ENCODE measurements at regions not wholly inside any gene's neighbourhood (a gene's known extent, or its start where the extent isn't known, plus 50 kb on each side); places are given as distances from the start of the nearest gene placed in this dataset.
"Not testable (repeated sequence)": the region's sequence is repeated elsewhere in the genome, so short reads cannot be mapped to it uniquely, and the experiment has no call there.

DNA sequence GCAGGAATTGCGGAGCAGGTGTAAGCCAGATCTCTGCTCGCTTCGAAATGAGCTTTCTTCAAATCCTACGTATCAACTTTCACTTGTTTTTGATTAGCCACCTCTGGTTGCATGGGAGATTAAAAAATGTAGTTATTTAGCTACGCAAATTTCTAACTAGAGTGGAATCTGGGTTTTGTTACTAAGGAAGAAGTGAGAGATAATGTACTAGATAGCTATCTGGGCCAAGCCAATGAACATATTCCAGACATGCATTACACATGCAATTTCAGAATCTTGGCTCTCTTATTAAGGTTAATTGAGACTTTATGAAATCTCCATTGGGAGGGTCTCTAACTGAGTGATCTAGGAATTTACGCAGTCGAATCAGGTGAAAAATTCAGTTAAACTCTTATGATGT lies 765.7 kb downstream of the DIPK2A start:
- no peak overlapping the region for H3K4me3 ChIP-seq (ENCODE audit: low read length)
- no peak for DNase-seq (ENCODE audit: low read depth, low spot score)

DNA sequence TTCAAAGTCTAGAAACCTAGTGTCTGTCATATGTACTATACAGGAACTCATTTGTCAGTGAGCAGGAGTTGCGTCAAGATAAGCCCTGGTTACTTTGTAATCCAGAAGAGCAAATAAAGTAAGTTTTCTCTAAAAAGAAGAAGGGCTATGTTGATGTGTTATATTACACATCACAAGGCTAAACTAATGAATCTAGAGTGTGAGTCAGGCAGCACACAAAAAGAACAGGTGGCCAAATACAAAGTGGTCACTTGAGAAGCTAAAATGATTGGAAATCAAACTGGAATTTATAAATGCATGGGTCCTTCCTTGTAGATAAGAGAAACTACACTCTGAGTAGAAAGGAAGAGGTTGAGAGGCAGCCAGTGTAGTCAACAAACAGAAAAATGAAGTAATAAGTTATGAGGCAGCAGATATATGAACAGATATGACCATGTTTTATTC lies 771.6 kb downstream of the DIPK2A start:
- DNase-seq (ENCODE audit: low read depth, low spot score) = no peak
- no peak overlapping the region for H3K4me3 ChIP-seq (ENCODE audit: low read length)

- no peak for DNase-seq (ENCODE audit: low read depth, low spot score)
- H3K4me3 ChIP-seq (ENCODE audit: low read length) = no peak overlapping the region
These were observed 772.9 kb downstream of the DIPK2A start for GRCh38 chr3:144744473-144744872.

- DNase-seq (ENCODE audit: low read depth, low spot score) = no peak
- H3K4me3 ChIP-seq (ENCODE audit: low read length) = no peak overlapping the region
These were observed 775.0 kb downstream of the DIPK2A start for GRCh38 chr3:144746631-144747030.

- not testable (repeated sequence) for H3K4me3 ChIP-seq (ENCODE audit: low read length); DNase-seq (ENCODE audit: low read depth, low spot score)
These were observed 778.1 kb downstream of the DIPK2A start for GRCh38 chr3:144749536-144750253.

- DNase-seq (ENCODE audit: low read depth, low spot score) = no peak
- H3K4me3 ChIP-seq (ENCODE audit: low read length) = no peak overlapping the region
These were observed 782.6 kb downstream of the DIPK2A start for GRCh38 chr3:144754076-144754783.

- H3K4me3 ChIP-seq (ENCODE audit: low read length) = no peak overlapping the region
- DNase-seq (ENCODE audit: low read depth, low spot score) = no peak
These were observed 785.2 kb downstream of the DIPK2A start for GRCh38 chr3:144756704-144757440.

DNA sequence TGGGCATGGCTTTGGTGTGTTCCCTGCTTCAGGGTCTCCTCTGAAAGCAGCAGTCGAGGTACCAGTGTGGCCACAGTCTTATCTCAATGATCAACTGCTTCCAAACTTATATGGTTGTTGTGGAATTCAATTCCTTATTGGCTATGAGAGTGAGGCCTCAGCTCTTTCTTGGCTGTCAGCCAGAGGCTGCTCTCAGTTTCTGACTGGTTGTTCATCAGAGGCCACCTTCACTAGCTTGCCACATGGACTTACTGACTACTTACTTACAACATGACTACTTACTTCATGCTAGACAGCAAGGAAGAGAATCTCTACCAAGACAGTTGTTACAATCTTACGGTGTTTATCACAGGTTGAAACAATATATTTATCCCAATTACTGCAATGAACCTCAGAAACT lies 789.2 kb downstream of the DIPK2A start:
- H3K4me3 ChIP-seq (ENCODE audit: low read length) = no peak overlapping the region
- DNase-seq (ENCODE audit: low read depth, low spot score) = no peak

GRCh38 chr3:144762091-144762490 lies 790.5 kb downstream of the DIPK2A start:
- H3K4me3 ChIP-seq (ENCODE audit: low read length) = no peak overlapping the region
- no peak for DNase-seq (ENCODE audit: low read depth, low spot score)

DNA sequence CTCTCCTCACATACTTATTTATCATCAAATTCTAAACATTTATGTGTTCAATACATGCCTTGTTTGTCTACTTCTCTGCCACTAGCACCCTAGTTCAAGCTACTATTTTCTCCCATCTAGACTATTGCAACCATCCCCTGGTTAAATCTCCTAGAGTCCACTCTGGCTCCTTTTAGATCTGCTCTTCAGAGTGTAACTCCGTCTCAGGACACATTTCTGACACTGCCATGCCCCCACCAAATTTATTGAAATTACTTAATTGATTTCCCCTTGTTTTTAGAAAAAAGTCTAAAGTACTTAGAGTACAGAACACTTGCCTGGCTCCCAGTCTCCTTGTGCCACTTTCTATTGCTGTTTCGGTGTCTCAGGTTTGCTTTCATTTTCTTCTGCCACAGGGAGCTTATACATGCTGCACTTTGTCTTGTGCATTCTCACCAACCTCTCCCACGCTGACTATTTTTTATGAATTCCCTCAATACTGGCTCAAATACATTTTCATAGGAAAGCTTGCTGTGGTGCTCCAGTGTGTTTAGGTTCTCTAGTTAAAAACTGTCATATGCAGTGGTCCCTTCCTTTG lies 792.3 kb downstream of the DIPK2A start:
- no peak overlapping the region for H3K4me3 ChIP-seq (ENCODE audit: low read length)
- DNase-seq (ENCODE audit: low read depth, low spot score) = no peak

DNA sequence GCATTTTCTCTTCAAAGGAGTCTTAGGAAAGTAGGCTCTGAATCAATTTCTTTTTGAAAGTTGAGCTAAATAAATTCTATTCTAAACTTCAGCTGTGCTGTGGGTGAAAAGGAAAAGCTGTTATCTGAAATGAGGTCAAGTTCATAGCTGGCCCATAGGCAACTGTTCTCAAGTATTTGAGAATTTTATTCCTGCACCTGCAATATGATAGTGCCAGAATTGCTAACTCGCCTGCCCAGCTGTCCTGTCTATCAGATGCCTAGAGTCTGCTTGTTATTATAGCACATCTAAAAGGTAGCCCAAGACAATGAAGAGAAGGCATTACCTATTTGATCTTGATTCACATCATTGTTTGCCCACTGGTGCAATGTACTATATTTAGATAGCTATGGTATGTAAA lies 798.7 kb downstream of the DIPK2A start:
- no peak overlapping the region for H3K4me3 ChIP-seq (ENCODE audit: low read length)
- DNase-seq (ENCODE audit: low read depth, low spot score) = no peak

DNA sequence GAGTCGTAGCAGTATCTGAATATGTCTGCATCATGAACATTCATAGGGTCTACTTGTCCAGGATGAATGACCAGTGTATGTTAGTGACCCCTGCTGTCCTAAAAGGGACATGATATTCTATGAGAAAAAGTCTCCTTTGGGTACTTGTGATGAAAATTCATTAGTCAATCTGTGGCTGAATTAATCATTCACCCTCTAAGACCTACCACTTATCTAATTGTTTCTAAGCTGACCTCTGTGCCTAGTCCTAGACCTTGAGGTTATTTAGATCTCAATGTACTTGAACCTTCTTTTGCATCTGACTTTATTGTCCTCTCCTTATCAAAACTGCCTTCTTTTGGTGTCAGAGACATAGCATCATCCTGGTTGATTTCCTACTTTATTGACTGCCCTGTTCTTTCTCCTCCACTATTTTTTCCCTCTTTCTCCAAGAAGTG lies 799.3 kb downstream of the DIPK2A start:
- DNase-seq (ENCODE audit: low read depth, low spot score) = no peak
- H3K4me3 ChIP-seq (ENCODE audit: low read length) = no peak overlapping the region

- no peak for DNase-seq (ENCODE audit: low read depth, low spot score)
- no peak overlapping the region for H3K4me3 ChIP-seq (ENCODE audit: low read length)
These were observed 799.8 kb downstream of the DIPK2A start for GRCh38 chr3:144771381-144771870.

- H3K4me3 ChIP-seq (ENCODE audit: low read length) = no peak overlapping the region
- no peak for DNase-seq (ENCODE audit: low read depth, low spot score)
These were observed 800.7 kb downstream of the DIPK2A start for GRCh38 chr3:144772372-144772771.

GRCh38 chr3:144773350-144773749 lies 801.7 kb downstream of the DIPK2A start:
- H3K4me3 ChIP-seq (ENCODE audit: low read length) = no peak overlapping the region
- no peak for DNase-seq (ENCODE audit: low read depth, low spot score)

GRCh38 chr3:144774897-144775296 lies 803.3 kb downstream of the DIPK2A start:
- DNase-seq (ENCODE audit: low read depth, low spot score) = no peak
- no peak overlapping the region for H3K4me3 ChIP-seq (ENCODE audit: low read length)

- DNase-seq (ENCODE audit: low read depth, low spot score) = no peak
- H3K4me3 ChIP-seq (ENCODE audit: low read length) = no peak overlapping the region
These were observed 803.9 kb downstream of the DIPK2A start for GRCh38 chr3:144775551-144775950.

DNA sequence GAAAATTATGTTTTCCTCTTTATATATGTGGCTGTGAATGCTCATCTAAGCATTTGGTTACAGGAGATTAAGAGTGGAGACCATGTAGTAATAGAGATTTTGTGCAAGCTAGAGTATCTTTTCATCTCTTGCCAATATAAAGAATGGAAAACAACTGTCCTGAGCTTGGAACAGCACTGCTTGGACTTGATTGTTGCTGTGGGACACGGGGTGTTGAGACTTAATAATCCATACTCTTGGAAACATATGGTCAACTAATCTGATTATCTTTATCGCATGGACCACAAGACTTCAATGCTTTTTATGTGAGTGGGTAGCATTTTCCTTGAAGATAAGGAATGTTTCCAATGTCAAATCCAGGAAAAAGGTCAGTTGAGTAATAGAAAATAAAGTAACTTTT lies 806.3 kb downstream of the DIPK2A start:
- no peak overlapping the region for H3K4me3 ChIP-seq (ENCODE audit: low read length)
- no peak for DNase-seq (ENCODE audit: low read depth, low spot score)

DNA sequence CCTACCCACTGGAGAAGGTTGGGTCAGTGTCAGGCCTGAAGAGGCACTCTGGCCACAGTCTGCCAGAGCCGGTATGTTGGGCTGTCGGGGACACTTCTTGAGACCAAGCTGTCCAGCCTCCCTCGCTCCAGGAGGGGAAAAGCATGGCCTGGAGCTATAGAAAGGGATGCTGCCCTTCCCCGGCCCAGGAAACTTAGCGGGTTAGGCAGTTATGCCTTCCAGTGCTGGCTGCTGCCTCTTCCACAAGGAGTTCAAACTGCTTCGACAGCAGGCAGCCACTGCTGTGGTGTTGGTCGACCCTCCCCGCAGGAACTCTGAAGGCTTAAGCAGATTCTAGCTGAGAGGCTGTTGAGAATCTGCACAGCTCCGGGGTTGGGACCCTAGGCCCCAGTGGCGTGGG lies 819.4 kb downstream of the DIPK2A start:
- no peak for DNase-seq (ENCODE audit: low read depth, low spot score)
- H3K4me3 ChIP-seq (ENCODE audit: low read length) = no peak overlapping the region

DNA sequence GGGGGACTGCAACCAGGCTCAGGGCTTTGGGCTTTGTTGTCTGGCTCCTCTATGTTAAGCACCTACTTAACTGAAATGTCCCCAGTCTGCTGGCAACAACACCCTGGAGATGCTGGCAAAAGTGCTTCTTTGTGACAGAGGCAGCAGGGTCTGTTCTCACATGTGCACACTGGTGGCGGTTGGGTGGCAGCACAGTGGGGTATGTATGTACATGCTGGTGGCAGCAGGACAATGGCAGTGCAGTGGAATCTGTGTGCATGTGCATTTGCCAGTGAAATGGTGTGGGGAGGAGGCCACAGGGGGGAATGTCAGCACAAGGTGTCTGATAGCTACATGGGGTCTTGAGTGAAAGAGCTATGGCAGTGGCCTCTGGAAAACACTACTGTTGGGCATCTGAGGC lies 830.3 kb downstream of the DIPK2A start:
- DNase-seq (ENCODE audit: low read depth, low spot score) = no peak
- no peak overlapping the region for H3K4me3 ChIP-seq (ENCODE audit: low read length)

Data from Jurkat, Clone E6-1 (cell line).